DMS 273 treated with DMSO at 0.1 percent for 48 hours (cell line): ENCODE measurements at regions not wholly inside any gene's neighbourhood (a gene's known extent, or its start where the extent isn't known, plus 50 kb on each side); places are given as distances from the start of the nearest gene placed in this dataset.
A peak's percentile ranks its signal among the peaks of the same experiment; 100 is the strongest.

Source experiments
- DNase-seq: peaks from one replicate; lab custom pipeline; 2025; lab: John Stamatoyannopoulos, UW

GRCh38 chr2:62302631-62303435, 106.9 kb downstream of the B3GNT2 start:
- DNase-seq, result no peak

DNA sequence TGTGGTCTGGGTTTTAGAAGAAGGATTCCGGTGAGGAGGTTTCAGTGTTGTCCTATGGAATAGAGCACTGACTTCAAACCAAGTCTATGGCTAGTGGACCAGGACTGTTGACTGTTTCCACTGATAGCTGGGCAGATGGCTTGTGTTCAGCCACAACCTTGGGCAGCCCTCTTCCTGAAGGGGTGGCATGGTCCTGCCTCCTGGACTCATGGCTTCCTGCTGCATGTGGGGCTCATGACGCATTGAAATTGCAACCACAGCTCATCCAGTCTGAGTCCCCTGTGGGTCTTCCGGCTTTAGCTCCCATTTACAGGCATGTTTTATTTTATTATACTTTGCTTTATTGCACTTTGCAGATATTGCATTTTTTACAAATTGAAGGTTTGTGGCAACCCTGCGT, 105.0 kb downstream of the B3GNT2 start:
- DNase-seq, result no peak

GRCh38 chr2:62297624-62298010, 101.7 kb downstream of the B3GNT2 start:
- DNase-seq, result no peak

DNA sequence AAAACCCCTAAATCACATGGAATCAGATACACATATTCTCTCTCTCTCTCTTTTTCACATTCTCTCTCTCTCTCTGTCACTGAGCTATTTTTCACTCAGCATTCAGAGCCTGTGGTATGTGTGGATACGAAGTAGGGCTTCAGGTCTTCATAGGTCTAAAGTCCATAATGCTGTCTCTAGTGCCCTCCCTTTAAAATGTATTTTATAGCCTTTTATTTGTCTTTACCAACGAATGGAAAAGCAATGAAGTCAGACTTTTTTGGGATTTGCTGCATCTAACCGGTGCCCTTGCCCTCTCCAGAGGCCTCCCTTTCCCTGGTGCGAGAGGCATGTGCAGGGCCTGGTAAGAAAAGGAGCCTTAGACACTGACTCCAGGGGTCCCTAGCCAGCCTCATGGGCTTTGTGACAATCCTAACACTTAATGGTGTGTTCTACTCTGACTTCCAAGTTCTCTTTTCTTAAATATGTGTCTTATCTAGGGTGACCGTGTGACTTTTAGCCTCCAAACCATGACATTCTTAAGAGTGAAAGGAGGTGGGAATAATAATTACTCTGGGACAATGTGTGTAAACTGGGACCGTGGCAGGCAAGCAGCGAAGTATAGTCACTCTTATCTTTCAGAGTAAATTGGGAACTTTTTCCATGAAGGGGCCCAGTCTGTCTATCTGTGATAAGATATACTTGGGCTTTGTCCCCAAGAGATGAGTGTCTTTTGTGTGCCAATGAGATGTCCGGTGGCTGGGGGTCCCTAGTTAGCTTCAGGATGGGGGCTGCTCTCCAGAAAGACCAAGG, 101.1 kb downstream of the B3GNT2 start:
- no peak for DNase-seq

- no peak for DNase-seq
Observed at GRCh38 chr2:62296034-62296831, 100.3 kb downstream of the B3GNT2 start.

DNA sequence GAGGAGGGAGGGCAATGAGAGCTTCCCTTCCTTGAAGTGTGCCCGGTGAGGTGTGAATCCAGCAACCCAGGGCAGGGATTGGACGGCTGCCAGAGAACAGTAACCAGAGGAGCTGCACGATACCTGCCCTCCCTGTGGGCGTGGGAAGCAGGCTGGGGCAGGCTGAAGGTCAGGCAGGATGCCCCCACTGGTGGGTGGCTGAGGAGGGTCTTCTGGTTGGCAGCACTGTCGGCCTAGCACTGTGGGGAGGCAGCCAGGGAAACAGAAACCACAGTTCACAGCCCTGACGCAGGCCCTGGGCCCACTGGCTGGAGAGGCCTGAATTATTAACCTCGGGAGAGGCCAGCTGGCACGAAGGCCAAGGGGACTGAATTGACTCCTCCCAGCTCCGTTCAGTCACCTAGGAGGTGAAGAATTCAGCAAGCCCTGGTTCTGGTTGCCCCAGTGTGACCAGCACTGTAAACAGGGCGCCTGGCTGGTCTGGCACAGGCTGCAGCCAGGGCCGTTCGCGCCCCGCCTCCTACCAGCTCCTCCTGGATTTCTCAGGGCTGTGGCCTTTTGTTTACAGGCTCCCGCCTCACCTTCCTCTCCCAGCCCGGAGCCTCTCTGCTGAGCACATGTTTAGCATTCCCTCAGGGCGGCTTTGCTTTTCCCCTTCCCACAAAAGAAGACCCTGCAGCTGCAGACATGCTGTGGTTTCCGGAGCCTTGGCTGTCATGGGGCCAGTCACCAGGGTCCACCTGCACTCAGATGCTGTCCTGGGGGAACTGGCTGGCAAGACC, 97.8 kb downstream of the B3GNT2 start:
- peak; percentile 15 for DNase-seq

DNA sequence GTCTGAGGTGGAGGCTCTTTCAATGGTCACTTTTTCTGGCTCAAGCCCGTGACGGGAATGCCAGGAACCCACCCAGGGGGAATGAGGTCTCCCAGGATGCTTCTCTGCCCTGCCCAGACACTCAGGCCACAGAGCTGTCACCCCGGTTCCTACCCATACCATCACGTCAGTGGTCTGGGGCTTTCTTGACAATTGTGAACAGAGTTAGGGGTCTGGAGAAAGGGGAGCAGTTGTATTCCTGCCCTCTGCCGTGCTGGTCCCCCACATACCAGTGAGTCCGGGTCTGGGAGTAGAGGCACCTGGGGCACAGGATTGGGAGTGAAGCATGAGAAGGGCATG, 97.2 kb downstream of the B3GNT2 start:
- DNase-seq, result no peak

- DNase-seq, result peak; percentile 8
Observed at GRCh38 chr2:62292190-62292589, 96.3 kb downstream of the B3GNT2 start.

GRCh38 chr2:62291517-62292137, 95.7 kb downstream of the B3GNT2 start:
- DNase-seq, result no peak

DNA sequence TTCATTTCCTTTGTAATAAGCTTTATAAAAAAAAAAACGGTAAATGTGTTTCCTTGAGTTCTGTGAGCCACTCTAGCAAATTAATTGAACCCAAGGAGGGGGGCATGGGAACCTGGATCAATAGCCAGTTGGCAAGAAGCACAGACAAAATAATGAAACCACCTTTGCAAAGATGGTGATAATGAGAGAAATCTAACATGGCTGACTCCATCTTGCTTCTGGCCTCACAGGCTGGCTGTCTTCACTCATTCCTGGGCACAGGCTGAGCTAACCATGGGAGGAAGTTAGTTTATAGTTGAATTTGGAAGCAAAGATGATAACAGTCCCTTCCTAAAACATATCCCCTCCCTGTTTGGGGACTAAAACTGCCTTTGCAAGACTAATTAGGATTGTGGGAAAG, 95.1 kb downstream of the B3GNT2 start:
- no peak for DNase-seq

GRCh38 chr2:62287899-62288880, 92.3 kb downstream of the B3GNT2 start:
- peak; percentile 19 for DNase-seq

DNA sequence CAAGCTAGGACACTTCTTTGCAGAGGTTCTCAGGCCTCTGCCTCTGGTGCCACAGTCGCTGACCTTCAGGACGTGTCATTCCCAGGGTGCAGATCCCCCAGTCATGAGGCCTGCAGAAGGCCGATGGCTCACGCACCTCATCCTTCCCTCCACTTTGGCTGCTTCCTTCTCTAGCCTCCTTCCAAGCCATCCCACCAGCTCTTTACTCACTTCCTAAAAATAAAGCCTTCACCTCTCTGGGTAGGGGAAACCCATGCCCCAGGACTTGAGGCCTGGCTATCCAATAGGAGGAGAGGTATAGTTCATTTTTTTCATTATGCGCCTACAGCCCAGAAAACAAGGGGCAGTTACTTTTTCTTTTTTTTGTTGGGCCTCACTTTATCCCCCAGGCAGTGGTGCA, 91.4 kb downstream of the B3GNT2 start:
- no peak for DNase-seq

DNA sequence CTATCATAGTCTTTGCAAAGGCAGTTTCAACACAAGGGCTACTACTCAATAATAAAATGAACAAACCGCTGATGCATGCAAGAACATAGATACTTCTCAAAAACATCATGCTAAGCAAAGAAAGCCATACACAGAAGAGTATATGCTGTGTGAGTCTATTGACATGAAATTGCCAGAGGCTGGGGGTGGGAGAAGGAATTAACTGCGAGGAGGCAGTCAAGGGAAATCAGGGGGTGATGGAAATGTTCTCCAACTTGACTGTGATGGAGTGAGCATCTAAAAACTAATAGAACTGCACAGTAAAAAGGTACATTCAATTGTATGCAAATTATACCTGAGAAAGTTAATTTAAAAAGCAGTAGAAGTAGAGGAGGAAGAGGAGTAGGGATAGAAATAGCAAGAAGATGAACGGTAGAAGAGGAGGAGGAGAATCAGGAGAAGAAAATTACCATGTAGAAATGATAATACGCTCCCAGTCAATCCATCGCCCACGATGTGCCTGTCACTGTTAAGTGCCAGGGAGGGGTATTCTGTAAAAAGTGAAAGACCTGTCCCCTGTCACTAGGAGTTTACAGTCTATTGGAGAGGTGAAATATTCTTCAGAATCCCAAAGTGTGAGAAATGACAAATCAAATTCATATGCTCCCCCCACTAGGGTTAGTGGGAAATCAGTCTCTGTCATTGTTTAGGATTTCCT, 90.3 kb downstream of the B3GNT2 start:
- no peak for DNase-seq

DNA sequence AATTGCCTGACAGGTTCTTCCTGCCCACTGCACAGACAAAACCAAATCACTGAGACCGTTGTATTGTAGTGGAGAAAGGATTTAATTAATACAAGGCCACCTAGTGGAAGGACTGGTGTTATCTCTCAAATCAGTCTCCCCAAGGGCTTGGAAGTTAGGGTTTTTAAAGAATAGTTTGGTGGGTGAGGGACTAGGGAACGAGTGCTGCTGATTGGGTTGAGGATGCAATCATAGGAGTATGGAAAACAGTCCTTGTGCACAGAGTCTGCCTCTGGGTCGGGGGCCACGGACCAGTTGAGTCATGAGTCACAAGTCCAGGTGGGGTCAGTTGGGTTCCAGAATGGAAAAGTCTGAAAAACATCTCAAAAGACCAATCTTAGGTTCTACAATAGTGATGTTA, 89.1 kb downstream of the B3GNT2 start:
- no peak for DNase-seq

GRCh38 chr2:62284471-62284870, 88.6 kb downstream of the B3GNT2 start:
- no peak for DNase-seq

- DNase-seq, result no peak
Observed at GRCh38 chr2:62283147-62283546, 87.2 kb downstream of the B3GNT2 start.

DNA sequence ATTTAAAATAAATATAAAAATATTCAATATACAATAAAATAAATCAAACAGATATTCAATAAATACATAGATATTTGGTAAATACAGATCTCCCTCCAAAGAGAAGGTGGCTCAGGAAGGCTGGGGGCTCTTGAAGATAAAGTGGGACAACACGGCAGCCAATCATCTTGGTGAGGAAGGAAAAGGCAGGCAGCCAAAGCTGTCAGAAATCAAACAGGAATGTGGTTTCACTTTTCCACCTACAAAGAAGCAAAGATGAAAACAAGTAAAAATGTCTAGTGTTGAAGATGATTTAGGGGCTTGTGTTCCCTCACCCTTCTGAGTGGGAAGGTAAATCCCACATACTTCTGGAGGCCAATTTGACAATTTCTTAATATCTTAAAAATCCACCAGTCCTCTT, 85.7 kb downstream of the B3GNT2 start:
- DNase-seq, result no peak

- no peak for DNase-seq
Observed at GRCh38 chr2:62277688-62278087, 81.8 kb downstream of the B3GNT2 start.
